Neural crest cell (in vitro differentiated cells): ENCODE measurements at regions not wholly inside any gene's neighbourhood (a gene's known extent, or its start where the extent isn't known, plus 50 kb on each side); places are given as distances from the start of the nearest gene placed in this dataset.

ENCODE experiments used
- DNase-seq: peaks from one replicate; pipeline ENCODE4 v3.0.0; 2021; ENCODE audit warnings: low read depth, mixed read lengths, low spot score
- H3K27ac Mint-ChIP-seq: one replicate; pipeline ENCODE4 v1.8.0; 2021; ENCODE audit warnings: mild to moderate bottlenecking, mixed read lengths; ENCODE audit not compliant: unreplicated experiment
- H3K27me3 Mint-ChIP-seq: 2 replicates; pipeline ENCODE4 v1.8.0; 2021; ENCODE audit warnings: low read depth, mild to moderate bottlenecking, mixed read lengths
- H3K36me3 Mint-ChIP-seq: 2 replicates; pipeline ENCODE4 v1.8.0; 2021; ENCODE audit warnings: low read depth, mild to moderate bottlenecking, mixed read lengths
- H3K4me1 Mint-ChIP-seq: 2 replicates; pipeline ENCODE4 v1.8.0; 2021; ENCODE audit warnings: mixed read lengths
- H3K4me3 Mint-ChIP-seq: one replicate; pipeline ENCODE4 v1.8.0; 2021; ENCODE audit warnings: mild to moderate bottlenecking, mixed read lengths
- H3K9me3 Mint-ChIP-seq: 2 replicates; pipeline ENCODE4 v1.8.0; 2021; ENCODE audit warnings: mixed read lengths
- CTCF ChIP-seq: fragments of 200-600 bp; sonication (generic); conservative IDR thresholded peaks from 2 replicates; pipeline ENCODE4 v1.5.0; 2021; ENCODE audit warnings: antibody characterized with exemption, mild to moderate bottlenecking

- no peak for DNase-seq
- no peaks in the 10 kb centered on the region for H3K27me3 Mint-ChIP-seq
- H3K36me3 Mint-ChIP-seq = peaks cover 6% of the 10 kb centered on the region
- no peak overlapping the region for H3K27ac Mint-ChIP-seq
- H3K4me3 Mint-ChIP-seq = no peak overlapping the region
- H3K4me1 Mint-ChIP-seq = peaks cover 20% of the 10 kb centered on the region
- peaks cover 6% of the 10 kb centered on the region for H3K9me3 Mint-ChIP-seq
- no peak for TF ChIP-seq CTCF
Measured at GRCh38 chr2:5923957-5924945, 232.1 kb downstream of the SOX11 start.

- Mint-ChIP-seq H3K4me1 (peaks cover 20% of the 10 kb centered on the region), H3K27ac (no peak overlapping the region), H3K9me3 (peaks cover 2% of the 10 kb centered on the region), H3K4me3 (no peak overlapping the region), H3K36me3 (peaks cover 3% of the 10 kb centered on the region), H3K27me3 (no peaks in the 10 kb centered on the region)
- DNase-seq = no peak
- TF ChIP-seq CTCF = no peak
Measured at GRCh38 chr2:5925604-5926003, 233.4 kb downstream of the SOX11 start.

GRCh38 chr2:5926871-5927512 is 234.8 kb downstream of the SOX11 start:
- DNase-seq = no peak
- H3K4me1 Mint-ChIP-seq = peaks cover 20% of the 10 kb centered on the region
- H3K36me3 Mint-ChIP-seq = peaks cover 3% of the 10 kb centered on the region
- peaks cover 2% of the 10 kb centered on the region for H3K9me3 Mint-ChIP-seq
- H3K27me3 Mint-ChIP-seq = no peaks in the 10 kb centered on the region
- TF ChIP-seq CTCF = no peak
- H3K27ac Mint-ChIP-seq = no peak overlapping the region
- no peak overlapping the region for H3K4me3 Mint-ChIP-seq

GRCh38 chr2:5932556-5933469 is 240.6 kb downstream of the SOX11 start:
- Mint-ChIP-seq H3K27ac (no peak overlapping the region), H3K36me3 (no peaks in the 10 kb centered on the region), H3K4me1 (peaks cover 23% of the 10 kb centered on the region), H3K27me3 (no peaks in the 10 kb centered on the region), H3K9me3 (no peaks in the 10 kb centered on the region), H3K4me3 (no peak overlapping the region)
- no peak for DNase-seq
- TF ChIP-seq CTCF = no peak

- Mint-ChIP-seq H3K4me1 (peaks cover 32% of the 10 kb centered on the region), H3K27me3 (no peaks in the 10 kb centered on the region), H3K4me3 (no peak overlapping the region), H3K27ac (no peak overlapping the region), H3K36me3 (no peaks in the 10 kb centered on the region), H3K9me3 (no peaks in the 10 kb centered on the region)
- DNase-seq = no peak
- no peak for TF ChIP-seq CTCF
Measured at GRCh38 chr2:5933669-5934068, 241.5 kb downstream of the SOX11 start.
